ENCODE measurements at regions not wholly inside any gene's neighbourhood (a gene's known extent, or its start where the extent isn't known, plus 50 kb on each side); places are given as distances from the start of the nearest gene placed in this dataset.

DNA sequence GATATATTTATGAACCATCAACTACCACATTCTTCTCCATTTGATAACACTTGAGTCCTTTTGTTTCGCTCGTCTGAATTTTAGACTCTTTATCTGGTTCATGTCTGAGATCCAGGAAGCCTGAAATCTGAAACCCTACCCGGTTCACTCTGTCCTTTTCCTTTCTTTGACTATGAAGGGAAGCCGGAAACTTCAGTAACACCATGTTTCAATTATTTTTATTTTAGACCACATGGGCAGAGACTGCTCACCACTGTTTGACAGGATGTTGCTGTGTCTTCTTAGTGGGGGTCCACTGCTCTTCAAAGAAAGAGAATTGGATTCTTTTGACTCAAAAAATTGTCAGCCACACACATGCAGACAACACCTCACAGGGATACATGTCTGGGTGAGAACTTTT is 331.9 kb upstream of the FLRT2 start:
- DNase-seq (ENCODE audit: insufficient read length, low spot score) (no peak), FAIRE-seq (no peak)
- no peak for TF ChIP-seq POLR2A (IDR thresholded peaks at IDR 0.05; ENCODE audit: low read depth, low read length)
- TF ChIP-seq PAX5 (IDR thresholded peaks at IDR 0.05; ENCODE audit: insufficient read depth, low read length, severe bottlenecking), result no peak
- TF ChIP-seq POU2F2 (IDR thresholded peaks at IDR 0.05; ENCODE audit: low read depth, low read length), result no peak
- TF ChIP-seq POLR2AphosphoS5 (IDR thresholded peaks at IDR 0.05; ENCODE audit: low read depth, low read length), result no peak
- TF ChIP-seq TAF1 (IDR thresholded peaks at IDR 0.05; ENCODE audit: low read depth, low read length), result no peak
- TF ChIP-seq SPI1 (IDR thresholded peaks at IDR 0.05; ENCODE audit: low read depth, low read length), result no peak

DNA sequence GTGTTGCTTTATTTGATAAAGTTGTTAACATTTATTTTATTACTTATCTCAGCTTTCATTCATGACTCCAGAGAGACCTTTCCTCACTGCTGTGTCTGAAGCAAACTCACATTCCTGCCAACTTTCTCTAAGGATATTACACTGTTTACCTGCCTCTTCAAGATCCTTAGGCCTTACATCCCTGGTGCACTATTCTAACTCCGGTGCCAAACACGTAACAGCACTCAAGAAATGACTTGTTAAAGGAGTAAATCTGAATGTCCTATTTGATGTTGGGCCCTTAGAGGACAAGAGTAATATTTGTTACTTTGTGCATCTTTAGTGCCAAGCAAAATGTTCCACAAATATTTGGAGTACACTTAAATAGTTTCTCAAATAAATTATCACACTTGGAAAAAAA is 324.1 kb upstream of the FLRT2 start:
- no peak for FAIRE-seq
- TF ChIP-seq POU2F2 (IDR thresholded peaks at IDR 0.05; ENCODE audit: low read depth, low read length) (no peak), POLR2A (IDR thresholded peaks at IDR 0.05; ENCODE audit: low read depth, low read length) (no peak), TAF1 (IDR thresholded peaks at IDR 0.05; ENCODE audit: low read depth, low read length) (no peak), SPI1 (IDR thresholded peaks at IDR 0.05; ENCODE audit: low read depth, low read length) (no peak), PAX5 (IDR thresholded peaks at IDR 0.05; ENCODE audit: insufficient read depth, low read length, severe bottlenecking) (no peak), POLR2AphosphoS5 (IDR thresholded peaks at IDR 0.05; ENCODE audit: low read depth, low read length) (no peak)
- DNase-seq (ENCODE audit: insufficient read length, low spot score), result no peak

DNA sequence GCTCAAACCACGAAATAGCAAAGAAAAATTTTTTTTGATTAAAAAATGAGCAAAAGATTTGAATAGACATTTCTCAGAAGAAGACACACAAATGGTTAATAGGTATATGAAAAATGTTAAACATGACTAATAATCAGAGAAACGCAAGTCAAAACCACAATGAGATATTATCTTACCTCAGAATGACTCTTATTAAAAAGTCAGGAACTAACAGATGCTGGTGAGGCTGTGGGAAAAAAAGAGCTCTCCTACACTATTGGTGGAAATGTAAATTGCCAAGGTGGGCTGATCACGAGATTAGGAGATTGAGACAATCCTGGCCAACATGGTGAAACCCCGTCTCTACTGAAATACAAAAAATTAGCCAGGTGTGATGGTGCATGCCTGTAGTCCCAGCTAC is 315.5 kb upstream of the FLRT2 start:
- no peak for FAIRE-seq
- TF ChIP-seq SPI1 (IDR thresholded peaks at IDR 0.05; ENCODE audit: low read depth, low read length) (no peak), POLR2AphosphoS5 (IDR thresholded peaks at IDR 0.05; ENCODE audit: low read depth, low read length) (no peak), POLR2A (IDR thresholded peaks at IDR 0.05; ENCODE audit: low read depth, low read length) (no peak), PAX5 (IDR thresholded peaks at IDR 0.05; ENCODE audit: insufficient read depth, low read length, severe bottlenecking) (no peak), POU2F2 (IDR thresholded peaks at IDR 0.05; ENCODE audit: low read depth, low read length) (no peak), TAF1 (IDR thresholded peaks at IDR 0.05; ENCODE audit: low read depth, low read length) (no peak)
- DNase-seq (ENCODE audit: insufficient read length, low spot score), result no peak

DNA sequence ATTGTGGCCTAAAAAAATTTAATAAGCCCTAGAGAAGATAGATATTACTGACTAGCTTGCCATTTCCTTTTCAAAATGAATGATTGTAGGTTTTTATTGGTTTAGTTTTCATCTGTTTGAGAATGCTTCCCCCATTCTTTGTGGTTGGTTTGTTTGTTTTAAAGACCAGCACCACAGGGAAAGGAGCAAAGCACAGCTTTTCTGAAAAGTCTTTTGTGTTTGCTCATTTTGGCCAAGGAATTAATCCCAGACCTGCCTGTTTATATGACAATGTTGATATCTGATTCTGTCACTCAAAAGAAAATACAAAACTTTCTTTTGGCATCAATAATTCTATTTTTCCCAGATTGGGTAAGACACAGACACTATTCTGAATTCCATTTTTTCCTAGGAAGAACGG is 312.5 kb upstream of the FLRT2 start:
- no peak for TF ChIP-seq POLR2AphosphoS5 (IDR thresholded peaks at IDR 0.05; ENCODE audit: low read depth, low read length)
- no peak for TF ChIP-seq POLR2A (IDR thresholded peaks at IDR 0.05; ENCODE audit: low read depth, low read length)
- no peak for TF ChIP-seq SPI1 (IDR thresholded peaks at IDR 0.05; ENCODE audit: low read depth, low read length)
- no peak for TF ChIP-seq TAF1 (IDR thresholded peaks at IDR 0.05; ENCODE audit: low read depth, low read length)
- no peak for TF ChIP-seq PAX5 (IDR thresholded peaks at IDR 0.05; ENCODE audit: insufficient read depth, low read length, severe bottlenecking)
- TF ChIP-seq POU2F2 (IDR thresholded peaks at IDR 0.05; ENCODE audit: low read depth, low read length), result no peak
- FAIRE-seq, result no peak
- no peak for DNase-seq (ENCODE audit: insufficient read length, low spot score)

DNA sequence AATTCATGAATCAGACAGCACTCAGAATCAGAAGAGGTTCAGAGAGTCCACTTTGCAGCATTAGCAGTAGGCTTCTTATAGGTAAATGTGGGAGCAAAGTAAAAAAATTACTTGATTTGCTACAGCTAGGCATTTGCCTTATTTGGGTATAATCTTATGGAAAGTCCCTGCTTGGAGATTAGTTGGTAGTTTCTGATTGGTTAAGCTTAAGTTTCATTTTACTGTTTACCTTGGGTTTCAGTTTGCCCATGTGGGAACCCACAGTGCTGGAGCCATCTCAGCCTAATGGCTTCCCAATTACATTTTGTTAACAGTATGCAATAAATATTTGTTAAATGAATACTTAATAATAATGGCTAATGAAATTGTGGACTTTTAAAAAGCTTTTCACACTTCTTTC is 311.0 kb upstream of the FLRT2 start:
- FAIRE-seq, result no peak
- TF ChIP-seq POU2F2 (IDR thresholded peaks at IDR 0.05; ENCODE audit: low read depth, low read length) (no peak), SPI1 (IDR thresholded peaks at IDR 0.05; ENCODE audit: low read depth, low read length) (no peak), POLR2AphosphoS5 (IDR thresholded peaks at IDR 0.05; ENCODE audit: low read depth, low read length) (no peak), PAX5 (IDR thresholded peaks at IDR 0.05; ENCODE audit: insufficient read depth, low read length, severe bottlenecking) (no peak), TAF1 (IDR thresholded peaks at IDR 0.05; ENCODE audit: low read depth, low read length) (no peak), POLR2A (IDR thresholded peaks at IDR 0.05; ENCODE audit: low read depth, low read length) (no peak)
- no peak for DNase-seq (ENCODE audit: insufficient read length, low spot score)

DNA sequence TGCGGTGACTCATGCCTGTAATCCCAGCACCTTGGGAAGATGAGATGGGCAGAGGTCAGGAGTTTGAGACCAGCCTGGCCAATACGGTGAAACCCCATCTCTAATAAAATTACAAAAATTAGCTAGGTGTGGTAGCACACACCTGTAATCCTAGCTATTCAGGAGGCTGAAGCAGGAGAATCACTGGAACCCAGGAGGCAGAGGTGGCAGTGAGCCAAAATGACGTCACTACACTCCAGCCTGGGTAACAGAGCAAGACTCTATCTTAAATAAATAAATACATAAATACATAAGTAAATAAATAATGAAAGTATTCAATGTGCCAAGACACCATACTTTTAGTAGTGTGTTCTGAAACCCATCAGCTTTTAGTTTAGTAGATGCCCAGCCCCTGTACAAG is 308.1 kb upstream of the FLRT2 start:
- no peak for TF ChIP-seq PAX5 (IDR thresholded peaks at IDR 0.05; ENCODE audit: insufficient read depth, low read length, severe bottlenecking)
- no peak for TF ChIP-seq POLR2A (IDR thresholded peaks at IDR 0.05; ENCODE audit: low read depth, low read length)
- no peak for TF ChIP-seq POU2F2 (IDR thresholded peaks at IDR 0.05; ENCODE audit: low read depth, low read length)
- TF ChIP-seq SPI1 (IDR thresholded peaks at IDR 0.05; ENCODE audit: low read depth, low read length), result no peak
- TF ChIP-seq TAF1 (IDR thresholded peaks at IDR 0.05; ENCODE audit: low read depth, low read length), result no peak
- no peak for TF ChIP-seq POLR2AphosphoS5 (IDR thresholded peaks at IDR 0.05; ENCODE audit: low read depth, low read length)
- no peak for FAIRE-seq
- no peak for DNase-seq (ENCODE audit: insufficient read length, low spot score)

DNA sequence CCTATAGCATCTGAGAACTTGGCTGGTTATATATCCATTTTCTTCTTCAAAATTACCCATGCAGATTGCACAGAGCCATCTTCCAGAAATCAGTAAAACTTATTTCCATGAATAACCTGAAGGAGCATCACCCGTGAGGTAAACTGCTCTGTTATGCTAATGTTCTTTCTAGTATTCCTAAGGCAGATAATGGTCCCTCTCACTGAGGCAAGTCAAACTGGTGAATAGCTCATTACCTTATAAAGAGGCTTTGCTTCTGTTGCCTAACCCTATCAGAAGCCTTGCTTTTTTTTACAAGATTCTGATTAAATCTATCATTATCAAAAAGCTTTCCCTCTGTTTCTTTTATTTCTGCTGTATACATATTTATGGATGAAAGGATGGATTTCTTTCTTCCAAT is 307.6 kb upstream of the FLRT2 start:
- FAIRE-seq (no peak), DNase-seq (ENCODE audit: insufficient read length, low spot score) (no peak)
- TF ChIP-seq POLR2A (IDR thresholded peaks at IDR 0.05; ENCODE audit: low read depth, low read length) (no peak), POLR2AphosphoS5 (IDR thresholded peaks at IDR 0.05; ENCODE audit: low read depth, low read length) (no peak), PAX5 (IDR thresholded peaks at IDR 0.05; ENCODE audit: insufficient read depth, low read length, severe bottlenecking) (no peak), POU2F2 (IDR thresholded peaks at IDR 0.05; ENCODE audit: low read depth, low read length) (no peak), SPI1 (IDR thresholded peaks at IDR 0.05; ENCODE audit: low read depth, low read length) (no peak), TAF1 (IDR thresholded peaks at IDR 0.05; ENCODE audit: low read depth, low read length) (no peak)

DNA sequence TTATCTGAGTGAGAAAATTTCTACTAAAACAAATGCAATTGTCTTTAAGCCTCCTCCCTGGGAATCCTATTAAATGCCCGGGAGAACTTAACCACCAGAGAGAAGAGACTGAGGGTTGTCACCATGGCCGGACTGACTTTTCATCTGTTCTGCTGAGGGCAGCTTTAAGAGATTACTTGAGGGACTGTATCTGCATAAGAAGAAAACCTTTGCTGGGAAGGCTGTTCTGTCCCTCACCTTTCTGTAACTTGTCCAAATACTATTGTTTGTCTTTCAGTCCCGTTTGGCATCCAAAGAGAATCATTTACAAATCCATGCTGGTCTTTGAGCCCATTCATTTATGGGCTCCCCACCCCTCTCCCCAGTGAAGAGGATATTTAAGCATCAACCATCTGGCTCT is 306.3 kb upstream of the FLRT2 start:
- FAIRE-seq (no peak), DNase-seq (ENCODE audit: insufficient read length, low spot score) (no peak)
- TF ChIP-seq TAF1 (IDR thresholded peaks at IDR 0.05; ENCODE audit: low read depth, low read length), result no peak
- TF ChIP-seq SPI1 (IDR thresholded peaks at IDR 0.05; ENCODE audit: low read depth, low read length), result no peak
- TF ChIP-seq POLR2A (IDR thresholded peaks at IDR 0.05; ENCODE audit: low read depth, low read length), result no peak
- no peak for TF ChIP-seq PAX5 (IDR thresholded peaks at IDR 0.05; ENCODE audit: insufficient read depth, low read length, severe bottlenecking)
- TF ChIP-seq POU2F2 (IDR thresholded peaks at IDR 0.05; ENCODE audit: low read depth, low read length), result no peak
- TF ChIP-seq POLR2AphosphoS5 (IDR thresholded peaks at IDR 0.05; ENCODE audit: low read depth, low read length), result no peak

DNA sequence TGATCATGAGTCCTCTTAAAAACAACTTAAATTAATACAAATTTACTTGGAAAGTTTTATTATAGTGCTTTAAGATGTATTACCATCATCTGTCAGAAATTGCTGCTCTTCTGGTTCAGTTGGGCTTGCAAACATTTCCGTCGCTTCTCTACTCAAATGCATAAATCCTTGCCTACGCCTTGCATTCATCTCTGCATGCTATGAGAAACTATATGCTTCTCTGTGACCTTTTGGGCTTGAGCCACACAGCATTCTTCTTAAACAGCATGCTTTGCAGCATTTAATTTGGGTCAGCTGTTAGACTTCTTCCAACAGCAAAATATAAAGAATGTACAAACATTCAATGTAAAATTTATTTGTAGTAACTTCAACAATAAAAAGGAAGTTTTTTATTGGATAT is 305.7 kb upstream of the FLRT2 start:
- TF ChIP-seq POLR2A (IDR thresholded peaks at IDR 0.05; ENCODE audit: low read depth, low read length) (no peak), TAF1 (IDR thresholded peaks at IDR 0.05; ENCODE audit: low read depth, low read length) (no peak), POU2F2 (IDR thresholded peaks at IDR 0.05; ENCODE audit: low read depth, low read length) (no peak), SPI1 (IDR thresholded peaks at IDR 0.05; ENCODE audit: low read depth, low read length) (no peak), PAX5 (IDR thresholded peaks at IDR 0.05; ENCODE audit: insufficient read depth, low read length, severe bottlenecking) (no peak), POLR2AphosphoS5 (IDR thresholded peaks at IDR 0.05; ENCODE audit: low read depth, low read length) (no peak)
- FAIRE-seq (no peak), DNase-seq (ENCODE audit: insufficient read length, low spot score) (no peak)

DNA sequence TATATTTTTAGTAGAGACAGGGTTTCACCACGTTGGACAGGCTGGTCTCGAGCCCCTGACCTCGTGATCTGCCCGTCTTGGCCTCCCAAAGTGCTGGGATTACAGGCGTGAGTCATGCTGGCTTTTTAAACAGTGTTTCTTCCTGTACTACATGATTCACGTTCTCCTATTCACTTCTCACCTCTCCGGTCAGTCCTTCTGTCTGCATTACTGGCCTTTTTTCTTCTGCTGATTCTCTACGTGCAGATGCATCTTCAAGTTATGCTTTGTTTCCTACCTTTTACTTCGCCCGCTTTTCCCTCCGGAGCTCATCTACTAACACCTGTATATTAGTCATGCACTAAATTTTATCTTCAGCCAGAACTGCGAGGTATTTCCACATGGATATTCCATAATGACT is 296.2 kb upstream of the FLRT2 start:
- DNase-seq (ENCODE audit: insufficient read length, low spot score), result no peak
- no peak for FAIRE-seq
- TF ChIP-seq TAF1 (IDR thresholded peaks at IDR 0.05; ENCODE audit: low read depth, low read length) (no peak), POLR2AphosphoS5 (IDR thresholded peaks at IDR 0.05; ENCODE audit: low read depth, low read length) (no peak), SPI1 (IDR thresholded peaks at IDR 0.05; ENCODE audit: low read depth, low read length) (no peak), POU2F2 (IDR thresholded peaks at IDR 0.05; ENCODE audit: low read depth, low read length) (no peak), PAX5 (IDR thresholded peaks at IDR 0.05; ENCODE audit: insufficient read depth, low read length, severe bottlenecking) (no peak), POLR2A (IDR thresholded peaks at IDR 0.05; ENCODE audit: low read depth, low read length) (no peak)

Measured in GM12891 (cell line).